H1 (cell line): ENCODE measurements at regions not wholly inside any gene's neighbourhood (a gene's known extent, or its start where the extent isn't known, plus 50 kb on each side); places are given as distances from the start of the nearest gene placed in this dataset.
A peak's percentile ranks its signal among the peaks of the same experiment; 100 is the strongest.

Experiments used
- CTCF ChIA-PET: fragments of 300-600 bp; sonication (Branson Sonifier 250); formaldehyde crosslinking; loops from one replicate; lab custom pipeline; 2021; ENCODE audit not compliant: partially characterized antibody; lab: Charles Lee
- POLR2A ChIA-PET: fragments of 300-600 bp; sonication (Branson Sonifier 250); formaldehyde crosslinking; loops from one replicate; lab custom pipeline; 2021; ENCODE audit warnings: inconsistent platforms; ENCODE audit not compliant: partially characterized antibody; lab: Charles Lee
- DNase-seq, 2 experiments: peaks; one replicate each; pipeline versions ENCODE4 v3.0.0 to v3.0.0-alpha.2; 2010 to 2022; ENCODE audit warnings: low spot score in 2 of 2, low read depth in 1 of 2, mixed read lengths in 1 of 2
- FAIRE-seq: peaks from 2 replicates; lab custom pipeline; 2011; peaks lifted over from hg19 to GRCh38; lab: Jason Lieb, UNC
- H2AFZ ChIP-seq: 2 replicates; pipeline ENCODE4 v1.8.1; 2012; ENCODE audit warnings: low read length, inconsistent platforms
- H2AK5ac ChIP-seq: 2 replicates; pipeline ENCODE4 v1.6.1; 2013; ENCODE audit warnings: low read depth, low read length
- H2BK120ac ChIP-seq: replicated peaks from 2 replicates; pipeline ENCODE3; 2013; ENCODE audit warnings: low read depth, low read length, inconsistent platforms
- H2BK12ac ChIP-seq: 2 replicates; pipeline ENCODE4 v1.6.1; 2013; ENCODE audit warnings: low read depth, low read length
- H2BK15ac ChIP-seq: 2 replicates; pipeline ENCODE4 v1.6.1; 2013; ENCODE audit warnings: low read length
- H2BK20ac ChIP-seq: 2 replicates; pipeline ENCODE4 v1.6.1; 2013; ENCODE audit warnings: low read length
- H2BK5ac ChIP-seq: 2 replicates; pipeline ENCODE4 v1.6.1; 2013; ENCODE audit warnings: low read depth, low read length
- H3K14ac ChIP-seq: 2 replicates; pipeline ENCODE4 v1.6.1; 2013; ENCODE audit warnings: inconsistent platforms; ENCODE audit not compliant: insufficient read length
- H3K18ac ChIP-seq: 2 replicates; pipeline ENCODE4 v1.6.1; 2013; ENCODE audit warnings: low read length; ENCODE audit errors: extremely low read depth
- H3K23ac ChIP-seq: 2 replicates; pipeline ENCODE4 v1.6.1; 2013; ENCODE audit warnings: inconsistent platforms; ENCODE audit not compliant: insufficient read length
- H3K23me2 ChIP-seq: 2 replicates; pipeline ENCODE4 v1.6.1; 2013; ENCODE audit warnings: low read depth, low read length
- H3K27ac ChIP-seq: 2 replicates; pipeline ENCODE4 v1.6.1; 2011; ENCODE audit warnings: low read depth, low read length, inconsistent platforms
- H3K27me3 ChIP-seq, 4 experiments: replicated peaks in 1 of 4; 1 replicate in 1 of 4; 2 replicates in 3 of 4; pipeline versions ENCODE4 v1.6.1 to v1.8.1; 2011 to 2013; ENCODE audit warnings: low read length in 3 of 4, mild to moderate bottlenecking in 3 of 4, inconsistent platforms in 2 of 4, mixed read lengths in 2 of 4, moderate library complexity in 1 of 4; ENCODE audit not compliant: control insufficient read depth in 3 of 4, insufficient read depth in 3 of 4; ENCODE audit errors: extremely low read depth in 1 of 4
- H3K36me3 ChIP-seq, 4 experiments: 2 replicates each; pipeline versions ENCODE4 v1.6.1 to v1.8.1; 2011 to 2013; ENCODE audit warnings: mild to moderate bottlenecking in 4 of 4, low read length in 3 of 4, moderate library complexity in 2 of 4, control low read depth in 1 of 4, inconsistent platforms in 1 of 4; ENCODE audit not compliant: insufficient read depth in 4 of 4, control insufficient read depth in 2 of 4
- H3K4ac ChIP-seq: replicated peaks from 2 replicates; pipeline ENCODE3; 2013; ENCODE audit warnings: low read length, low read depth, mixed read lengths, inconsistent platforms; ENCODE audit not compliant: insufficient read length
- H3K4me1 ChIP-seq, 4 experiments: replicated peaks in 1 of 4; 1 replicate in 1 of 4; 2 replicates in 3 of 4; pipeline versions ENCODE4 v1.6.1 to v1.8.1; 2011 to 2013; ENCODE audit warnings: low read length in 3 of 4, inconsistent platforms in 2 of 4, mixed read lengths in 1 of 4; ENCODE audit not compliant: insufficient read depth in 4 of 4, control insufficient read depth in 3 of 4
- H3K4me2 ChIP-seq, 2 experiments: 2 replicates each; pipeline versions ENCODE4 v1.6.1 to v1.8.1; 2011 to 2013; ENCODE audit warnings: low read depth in 2 of 2, low read length in 2 of 2, control low read depth in 1 of 2, inconsistent platforms in 1 of 2, mild to moderate bottlenecking in 1 of 2; ENCODE audit not compliant: insufficient read depth in 1 of 2
- H3K4me3 ChIP-seq, 4 experiments: fragments of 200-600, 300-600 bp in 1 of 4; sonication (generic), shearing (Covaris generic), sonication (Bioruptor Twin) in 1 of 4; 2 replicates each; pipeline versions ENCODE4 v1.5.1 to v1.8.1; 2011 to 2016; ENCODE audit warnings: low read length in 4 of 4, low read depth in 3 of 4, control low read depth in 2 of 4, inconsistent platforms in 2 of 4, mild to moderate bottlenecking in 2 of 4, mixed read lengths in 1 of 4, moderate library complexity in 1 of 4; ENCODE audit not compliant: insufficient read depth in 2 of 4; ENCODE audit errors: extremely low read depth in 1 of 4
- H3K56ac ChIP-seq: replicated peaks from 2 replicates; pipeline ENCODE3; 2013; ENCODE audit warnings: low read depth, mild to moderate bottlenecking, mixed read lengths, low read length, inconsistent platforms; ENCODE audit not compliant: insufficient read length
- H3K79me1 ChIP-seq: 2 replicates; pipeline ENCODE4 v1.6.1; 2013; ENCODE audit warnings: low read depth, low read length, control low read depth
- H3K79me2 ChIP-seq, 2 experiments: 2 replicates each; pipeline versions ENCODE4 v1.6.1 to v1.8.1; 2012 to 2013; ENCODE audit warnings: low read length in 2 of 2, mild to moderate bottlenecking in 2 of 2, inconsistent platforms in 1 of 2; ENCODE audit not compliant: insufficient read depth in 2 of 2, control insufficient read depth in 1 of 2
- H3K9ac ChIP-seq, 4 experiments: replicated peaks in 1 of 4; 1 replicate in 1 of 4; 2 replicates in 3 of 4; pipeline versions ENCODE4 v1.6.1 to v1.8.1; 2011 to 2013; ENCODE audit warnings: low read depth in 3 of 4, low read length in 3 of 4, control low read depth in 2 of 4, mild to moderate bottlenecking in 2 of 4, moderate library complexity in 2 of 4, inconsistent platforms in 1 of 4; ENCODE audit errors: extremely low read depth in 1 of 4
- H3K9me3 ChIP-seq, 2 experiments: 2 replicates each; pipeline versions ENCODE4 v1.6.1 to v1.8.1; 2012 to 2013; ENCODE audit warnings: mild to moderate bottlenecking in 2 of 2, moderate library complexity in 2 of 2, control low read depth in 1 of 2, inconsistent platforms in 1 of 2, low read depth in 1 of 2, low read length in 1 of 2, mixed read lengths in 1 of 2; ENCODE audit not compliant: insufficient read depth in 2 of 2
- H4K20me1 ChIP-seq, 2 experiments: replicated peaks in 1 of 2; 2 replicates each; pipeline versions ENCODE3 to v1.8.1; 2011 to 2013; ENCODE audit warnings: inconsistent platforms in 2 of 2, low read length in 2 of 2, mild to moderate bottlenecking in 1 of 2; ENCODE audit not compliant: insufficient read depth in 2 of 2, control insufficient read depth in 1 of 2
- H4K5ac ChIP-seq: 2 replicates; pipeline ENCODE4 v1.6.1; 2013; ENCODE audit warnings: low read length, low read depth, mixed read lengths, inconsistent platforms; ENCODE audit not compliant: insufficient read length
- H4K8ac ChIP-seq: 2 replicates; pipeline ENCODE4 v1.8.0; 2013; ENCODE audit warnings: mild to moderate bottlenecking, moderate library complexity, low read length, inconsistent platforms; ENCODE audit not compliant: insufficient read depth; ENCODE audit errors: extremely low read depth
- H4K91ac ChIP-seq: replicated peaks from 2 replicates; pipeline ENCODE3; 2013; ENCODE audit warnings: low read length, mixed read lengths, inconsistent platforms; ENCODE audit not compliant: insufficient read length
- BCL11A ChIP-seq, 2 experiments: IDR thresholded peaks; one replicate each; pipeline ENCODE4 v1.6.1; 2011; ENCODE audit warnings: low read depth in 2 of 2, low read length in 2 of 2, mild to moderate bottlenecking in 2 of 2
- CBX5 ChIP-seq: fragments of 300-800, 300-1000 bp; sonication (generic); IDR thresholded peaks from 2 replicates; pipeline ENCODE4 v1.7.1; 2016; ENCODE audit warnings: antibody characterized with exemption, low read length, low read depth
- CBX8 ChIP-seq: fragments of 300-800, 300-1000 bp; sonication (generic); IDR thresholded peaks from 2 replicates; pipeline ENCODE4 v1.7.1; 2016; ENCODE audit warnings: low read depth, low read length, borderline replicate concordance
- CHD1 ChIP-seq: IDR thresholded peaks from 2 replicates; pipeline ENCODE4 v1.6.1; 2012; ENCODE audit warnings: low read depth, low read length, improper control_type of control experiment
- EGR1 ChIP-seq: IDR thresholded peaks from 2 replicates; pipeline ENCODE4 v1.6.1; 2011; ENCODE audit warnings: low read depth, low read length, borderline replicate concordance
- EP300 ChIP-seq, 2 experiments: IDR thresholded peaks; 1 replicate in 1 of 2; 2 replicates in 1 of 2; pipeline ENCODE4 v1.6.1; 2011 to 2012; ENCODE audit warnings: low read depth in 2 of 2, low read length in 2 of 2, mild to moderate bottlenecking in 2 of 2, borderline replicate concordance in 1 of 2, inconsistent platforms in 1 of 2, moderate library complexity in 1 of 2
- HDAC6 ChIP-seq: IDR thresholded peaks from one replicate; pipeline ENCODE4 v1.7.1; 2012; ENCODE audit warnings: low read depth, mild to moderate bottlenecking, inconsistent platforms, low read length, moderate library complexity
- MAFK ChIP-seq: IDR thresholded peaks from 2 replicates; pipeline ENCODE4 v1.6.1; 2012; ENCODE audit warnings: low read depth, mild to moderate bottlenecking, improper control_type of control experiment, low read length
- POU5F1 ChIP-seq: IDR thresholded peaks from 2 replicates; pipeline ENCODE4 v1.6.1; 2011; ENCODE audit warnings: low read depth, mild to moderate bottlenecking, low read length, moderate library complexity
- SAP30 ChIP-seq: fragments of 300-600 bp; sonication (generic); IDR thresholded peaks from 2 replicates; pipeline ENCODE4 v1.7.1; 2012; ENCODE audit warnings: low read length, moderate library complexity, mild to moderate bottlenecking, inconsistent platforms; ENCODE audit not compliant: insufficient read depth, insufficient replicate concordance
- TCF12 ChIP-seq: IDR thresholded peaks from 2 replicates; pipeline ENCODE4 v1.6.1; 2011; ENCODE audit warnings: low read depth, mild to moderate bottlenecking, low read length
- WGBS, 2 experiments: shearing (Covaris generic) in 1 of 2; methylation state at CpG; one replicate each; pipeline versions ENCODE4 v1.1.6 to v1.1.7; 2013 to 2015; ENCODE audit warnings: low lambda C conversion rate in 2 of 2, mixed read lengths in 2 of 2, inconsistent platforms in 1 of 2, low coverage in 1 of 2, missing lambda C conversion rate in 1 of 2; ENCODE audit not compliant: insufficient replicate concordance in 2 of 2, insufficient coverage in 1 of 2, insufficient read length in 1 of 2; ENCODE audit errors: extremely low coverage in 1 of 2, missing lambda C conversion rate in 1 of 2; 5-methylcytosine and 5-hydroxymethylcytosine counted together

GRCh38 chr14:101018561-101019290, 115.2 kb upstream of the RTL1 start:
- H3K4me2 ChIP-seq: no peak overlapping the region
- TF ChIP-seq EGR1: no peak
- TF ChIP-seq CBX5: no peak
- TF ChIP-seq HDAC6: no peak
- TF ChIP-seq EP300 (IDR thresholded peaks at IDR 0.05; ENCODE audit: borderline replicate concordance in 1 of 2, low read depth in 2 of 2, low read length in 2 of 2): no peak
- TF ChIP-seq CHD1: no peak
- TF ChIP-seq BCL11A (IDR thresholded peaks at IDR 0.05; ENCODE audit: low read depth in 2 of 2, low read length in 2 of 2): no peak
- no peak for TF ChIP-seq SAP30
- TF ChIP-seq POU5F1: no peak
- TF ChIP-seq MAFK: no peak
- no peak for TF ChIP-seq CBX8
- no peak for TF ChIP-seq TCF12
- no peaks in the 10 kb centered on the region for H4K20me1 ChIP-seq
- H3K79me2 ChIP-seq: no peaks in the 10 kb centered on the region
- H3K4me3 ChIP-seq: no peak overlapping the region
- no peak overlapping the region for H3K27ac ChIP-seq
- ChIA-PET CTCF (interaction anchor here (0.6 kb wide), 1 partner anchor 1561 kb away, joined by 3 read pairs; no protein-coding TSS in a partner anchor), POLR2A (interaction anchor here (1.0 kb wide), 1 partner anchor 10 kb away, joined by 3 read pairs; no protein-coding TSS in a partner anchor)
- H3K23me2 ChIP-seq: peaks cover 11% of the 10 kb centered on the region; the same call in 1 of the 2 replicates
- H3K27me3 ChIP-seq: no peaks in the 10 kb centered on the region
- H2BK15ac ChIP-seq: no peak overlapping the region
- H3K23ac ChIP-seq: no peak overlapping the region
- no peak overlapping the region for H3K18ac ChIP-seq
- H3K4me1 ChIP-seq: peaks cover 0 to 2% (median 0%) of the 10 kb centered on the region in 4 experiments; a peak in 1 of 7 replicates
- H2BK20ac ChIP-seq: no peak overlapping the region
- WGBS, 2 experiments: 96% methylated on average over 10 of the region's 13 CpGs; no CpG with 5 or more reads in 1 of the 2 experiments
- H4K91ac ChIP-seq: no peak overlapping the region
- no peaks in the 10 kb centered on the region for H3K36me3 ChIP-seq
- H3K4ac ChIP-seq: no peak overlapping the region
- H4K5ac ChIP-seq: no peak overlapping the region
- H4K8ac ChIP-seq: no peak overlapping the region
- no peak overlapping the region for H2AK5ac ChIP-seq
- FAIRE-seq (no peak), DNase-seq (peak in 1 of 2 experiments; percentile 1)
- H3K9ac ChIP-seq: no peak overlapping the region
- H2BK12ac ChIP-seq: no peak overlapping the region
- no peak overlapping the region for H3K14ac ChIP-seq
- H3K56ac ChIP-seq: no peak overlapping the region
- no peak overlapping the region for H2AFZ ChIP-seq
- H3K79me1 ChIP-seq: no peaks in the 10 kb centered on the region
- H2BK120ac ChIP-seq: no peak overlapping the region
- H3K9me3 ChIP-seq: peaks cover 7 to 10% of the 10 kb centered on the region in 2 experiments; a peak in 2 of 4 replicates
- no peak overlapping the region for H2BK5ac ChIP-seq
